Thyroid gland (tissue), 4 donors: ENCODE measurements at regions not wholly inside any gene's neighbourhood (a gene's known extent, or its start where the extent isn't known, plus 50 kb on each side); places are given as distances from the start of the nearest gene placed in this dataset.

Source experiments
- DNase-seq, 2 donors: peaks; one replicate each; pipeline ENCODE4 v3.0.0-alpha.2; 2019
- H3K27ac ChIP-seq, 3 donors: fragments of 200-600 bp; sonication (generic); 1 replicate in 2 of 3; 2 replicates in 1 of 3; pipeline ENCODE4 v1.5.1; 2016 to 2019; ENCODE audit warnings: mild to moderate bottlenecking in 1 of 3, moderate library complexity in 1 of 3
- H3K27me3 ChIP-seq: fragments of 200-600 bp; sonication (generic); one replicate; pipeline ENCODE4 v1.5.1; 2019
- H3K36me3 ChIP-seq, 2 donors: fragments of 200-600 bp; sonication (generic); one replicate each; pipeline ENCODE4 v1.5.1; 2016 to 2019
- H3K4me1 ChIP-seq, 2 donors: fragments of 200-600 bp; sonication (generic); one replicate each; pipeline ENCODE4 v1.5.1; 2017 to 2019
- H3K4me3 ChIP-seq, 3 donors: fragments of 200-600 bp; sonication (generic); replicated peaks in 1 of 3; 1 replicate in 2 of 3; 2 replicates in 1 of 3; pipeline ENCODE4 v1.5.1; 2016; ENCODE audit warnings: mild to moderate bottlenecking in 1 of 3
- H3K9me3 ChIP-seq: fragments of 200-600 bp; sonication (generic); one replicate; pipeline ENCODE4 v1.5.1; 2017
- POLR2A ChIP-seq, 2 donors: fragments of 450-650 bp; IDR thresholded peaks; one replicate each; pipeline ENCODE4 v1.6.1; 2017; ENCODE audit warnings: antibody characterized with exemption in 2 of 2, mild to moderate bottlenecking in 2 of 2, moderate library complexity in 1 of 2
- WGBS, 2 donors: methylation state at CpG; one replicate each; pipeline ENCODE4 v1.1.5; 2017; 5-methylcytosine and 5-hydroxymethylcytosine counted together
- intact Hi-C: fragments of 100-400 bp; cut with DNase I; formaldehyde crosslinking; loops from one replicate; pipeline ENCODE4 v1.15.1; 2023
- TF ChIP-seq, protein P1 (sequence below), 6 experiments: fragments of 200-600 bp in 3 of 6; fragments of 450-650 bp in 3 of 6; sonication (generic) in 3 of 6; IDR thresholded peaks; one replicate each; pipeline ENCODE4 v1.5.1; 2016 to 2019; ENCODE audit warnings: antibody characterized with exemption in 6 of 6, mild to moderate bottlenecking in 2 of 6, inconsistent platforms in 1 of 6, moderate library complexity in 1 of 6

DNA sequence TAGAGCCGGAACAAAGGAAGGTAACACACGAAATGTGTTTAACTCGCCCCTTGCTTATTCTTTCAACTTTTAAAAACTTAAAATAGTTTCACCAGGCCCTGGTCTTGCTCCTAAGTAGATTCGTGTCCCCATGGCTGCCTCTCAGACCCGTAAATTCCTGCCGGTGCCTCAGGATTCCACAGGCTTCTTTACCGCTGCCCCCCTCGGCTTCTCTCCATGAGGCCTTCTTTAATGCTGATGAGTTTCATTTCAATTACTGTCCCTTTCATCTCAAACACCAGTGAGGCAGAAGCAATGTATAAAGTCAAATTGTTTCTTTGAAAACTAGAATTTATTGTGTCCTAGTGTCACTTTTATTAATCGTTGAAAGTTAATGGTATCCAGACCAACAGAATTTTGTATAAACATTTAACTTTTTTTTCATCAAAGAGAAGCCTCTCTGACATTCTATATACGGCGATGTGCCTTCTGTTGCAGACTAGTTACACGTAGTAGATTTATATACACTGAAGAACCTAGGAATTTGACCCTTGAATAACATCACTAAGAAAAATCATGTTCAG is 225.2 kb downstream of the C7orf25 start:
- intact Hi-C loops: no loop called here
- H3K4me1 ChIP-seq: no peaks in the 10 kb centered on the region
- no peak overlapping the region for H3K4me3 ChIP-seq
- WGBS, 2 donors: 76 to 77% methylated on average over 12 of the region's 12 CpGs
- no peak for DNase-seq
- TF ChIP-seq, protein P1, sequence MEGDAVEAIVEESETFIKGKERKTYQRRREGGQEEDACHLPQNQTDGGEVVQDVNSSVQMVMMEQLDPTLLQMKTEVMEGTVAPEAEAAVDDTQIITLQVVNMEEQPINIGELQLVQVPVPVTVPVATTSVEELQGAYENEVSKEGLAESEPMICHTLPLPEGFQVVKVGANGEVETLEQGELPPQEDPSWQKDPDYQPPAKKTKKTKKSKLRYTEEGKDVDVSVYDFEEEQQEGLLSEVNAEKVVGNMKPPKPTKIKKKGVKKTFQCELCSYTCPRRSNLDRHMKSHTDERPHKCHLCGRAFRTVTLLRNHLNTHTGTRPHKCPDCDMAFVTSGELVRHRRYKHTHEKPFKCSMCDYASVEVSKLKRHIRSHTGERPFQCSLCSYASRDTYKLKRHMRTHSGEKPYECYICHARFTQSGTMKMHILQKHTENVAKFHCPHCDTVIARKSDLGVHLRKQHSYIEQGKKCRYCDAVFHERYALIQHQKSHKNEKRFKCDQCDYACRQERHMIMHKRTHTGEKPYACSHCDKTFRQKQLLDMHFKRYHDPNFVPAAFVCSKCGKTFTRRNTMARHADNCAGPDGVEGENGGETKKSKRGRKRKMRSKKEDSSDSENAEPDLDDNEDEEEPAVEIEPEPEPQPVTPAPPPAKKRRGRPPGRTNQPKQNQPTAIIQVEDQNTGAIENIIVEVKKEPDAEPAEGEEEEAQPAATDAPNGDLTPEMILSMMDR (IDR thresholded peaks at IDR 0.05): no peak
- no peak for TF ChIP-seq POLR2A (IDR thresholded peaks at IDR 0.05)
- no peaks in the 10 kb centered on the region for H3K9me3 ChIP-seq
- no peak overlapping the region for H3K27ac ChIP-seq
- no peaks in the 10 kb centered on the region for H3K27me3 ChIP-seq
- H3K36me3 ChIP-seq: no peaks in the 10 kb centered on the region

DNA sequence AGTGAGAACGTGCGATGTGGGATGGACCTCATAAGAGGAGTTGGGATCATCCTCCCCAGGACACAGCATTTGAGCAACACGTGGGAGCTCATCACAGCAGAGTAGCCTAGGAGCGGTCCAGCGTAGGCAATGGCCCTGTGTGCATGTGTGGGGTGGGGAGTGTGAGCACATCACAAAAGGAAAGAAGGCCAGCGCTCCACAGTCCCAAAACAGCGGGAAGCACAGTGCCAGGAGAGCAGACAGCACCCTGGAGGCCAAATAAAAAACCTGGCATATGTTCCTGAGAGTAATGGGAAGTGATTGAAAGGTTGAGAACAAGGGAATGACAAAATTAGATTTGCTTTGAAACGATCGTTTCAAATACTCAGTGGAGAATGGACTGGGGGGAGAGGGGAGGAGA is 226.0 kb downstream of the C7orf25 start:
- 74 to 79% methylated on average over 9 of the region's 9 CpGs for WGBS, 2 donors
- intact Hi-C loops: no loop called here
- no peak for TF ChIP-seq POLR2A (IDR thresholded peaks at IDR 0.05)
- TF ChIP-seq, protein P1 (IDR thresholded peaks at IDR 0.05): no peak

DNA sequence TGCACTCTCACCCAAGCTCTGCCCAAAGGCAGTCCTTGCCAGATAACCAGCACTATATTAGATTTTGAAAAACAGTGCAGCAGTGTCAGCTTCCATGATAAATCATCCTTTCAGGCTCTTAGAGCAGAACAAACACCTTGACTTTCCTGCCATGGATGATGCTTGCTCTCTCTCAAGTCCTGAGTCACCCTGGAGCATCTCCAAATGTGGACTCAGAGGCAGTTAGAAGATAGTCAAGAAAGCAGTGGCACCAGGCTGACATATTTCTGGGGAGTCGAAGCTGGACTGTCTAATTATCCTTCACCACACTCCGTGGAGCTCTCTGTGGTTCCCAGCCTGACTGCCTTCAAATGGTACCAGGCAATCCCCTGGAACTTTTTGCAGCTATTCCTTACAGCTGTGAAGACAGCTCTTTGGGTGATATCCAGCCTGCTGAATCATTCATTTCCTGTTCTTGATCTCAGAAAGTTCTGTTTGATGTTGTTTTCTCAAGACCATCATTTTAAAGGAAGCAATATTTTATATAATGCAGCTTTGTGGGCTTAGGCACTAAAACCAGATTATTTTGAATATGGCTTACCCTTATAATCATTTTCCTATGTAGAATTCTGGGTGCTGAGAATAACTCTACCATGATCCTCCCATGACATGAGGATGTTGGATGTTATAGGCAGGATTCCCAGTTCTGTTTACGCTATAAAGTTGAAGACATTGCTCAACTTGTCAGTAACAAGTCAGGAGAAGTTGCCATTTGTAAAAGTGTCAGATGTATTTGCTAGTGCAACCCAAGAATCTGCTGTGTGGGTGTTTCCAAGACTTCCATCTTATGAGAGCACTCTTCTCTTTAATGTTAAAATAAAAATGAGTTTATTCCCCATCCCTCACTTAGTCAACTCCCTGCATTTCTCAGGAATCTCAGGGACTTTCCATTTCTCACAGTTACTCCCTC is 233.8 kb downstream of the C7orf25 start:
- no peak overlapping the region for H3K27ac ChIP-seq
- no peak for TF ChIP-seq POLR2A (IDR thresholded peaks at IDR 0.05)
- TF ChIP-seq, protein P1 (IDR thresholded peaks at IDR 0.05): no peak
- no peaks in the 10 kb centered on the region for H3K27me3 ChIP-seq
- H3K4me1 ChIP-seq: no peaks in the 10 kb centered on the region
- intact Hi-C loops: no loop called here
- DNase-seq: no peak
- no peaks in the 10 kb centered on the region for H3K9me3 ChIP-seq
- no peak overlapping the region for H3K4me3 ChIP-seq
- H3K36me3 ChIP-seq: no peaks in the 10 kb centered on the region
- WGBS, 2 donors: 64 to 66% methylated on average over 3 of the region's 3 CpGs

More for the DNA sequence above, 226.0 kb downstream of the C7orf25 start:
- no peaks in the 10 kb centered on the region for H3K27me3 ChIP-seq
- H3K36me3 ChIP-seq: no peaks in the 10 kb centered on the region
- H3K4me3 ChIP-seq: no peak overlapping the region
- no peak for DNase-seq
- no peaks in the 10 kb centered on the region for H3K4me1 ChIP-seq
- H3K27ac ChIP-seq: no peak overlapping the region
- no peaks in the 10 kb centered on the region for H3K9me3 ChIP-seq

DNA sequence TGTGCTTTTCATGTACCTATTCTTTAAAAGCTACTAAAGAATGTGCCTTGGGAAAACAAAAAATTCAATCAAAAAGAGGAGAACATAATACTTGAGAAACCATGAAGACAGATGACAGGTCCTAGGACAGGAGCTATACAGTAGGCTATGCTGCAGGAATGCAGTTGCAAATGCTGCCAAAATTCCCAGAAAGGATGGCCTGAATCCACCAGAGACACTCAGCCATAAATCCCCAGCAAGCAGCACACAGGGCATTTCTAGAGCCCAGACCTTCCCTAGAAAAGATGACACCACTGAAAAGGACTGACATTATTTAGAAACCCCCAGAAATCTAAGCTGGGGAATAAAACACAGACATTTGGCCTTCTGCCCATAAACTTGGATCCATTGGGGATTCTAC is 237.3 kb downstream of the C7orf25 start:
- Histone ChIP-seq H3K4me3 (no peak overlapping the region), H3K27ac (no peak overlapping the region), H3K27me3 (no peaks in the 10 kb centered on the region), H3K36me3 (no peaks in the 10 kb centered on the region), H3K9me3 (no peaks in the 10 kb centered on the region), H3K4me1 (no peaks in the 10 kb centered on the region)
- TF ChIP-seq POLR2A (IDR thresholded peaks at IDR 0.05): no peak
- TF ChIP-seq, protein P1 (IDR thresholded peaks at IDR 0.05): no peak
- no peak for DNase-seq
- intact Hi-C loops: no loop called here

DNA sequence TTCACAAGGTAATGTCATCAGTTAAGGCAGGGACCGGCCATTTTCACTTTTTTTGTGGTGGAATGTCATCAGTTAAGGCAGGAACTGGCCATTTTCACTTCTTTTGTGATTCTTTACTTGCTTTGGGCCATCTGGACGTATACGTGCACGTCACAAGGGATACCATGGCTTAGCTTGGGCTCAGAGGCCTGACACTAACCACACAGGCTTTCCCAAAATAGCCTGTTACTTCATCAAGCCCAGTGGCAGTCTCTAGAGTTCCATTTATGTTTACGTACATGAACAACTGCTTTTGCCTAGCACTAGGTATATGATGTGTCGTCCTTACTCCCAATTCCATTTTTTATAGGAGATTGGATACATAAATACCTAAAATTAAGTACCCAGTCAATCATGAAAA is 237.9 kb downstream of the C7orf25 start:
- TF ChIP-seq POLR2A (IDR thresholded peaks at IDR 0.05): no peak
- TF ChIP-seq, protein P1 (IDR thresholded peaks at IDR 0.05): no peak
- no peak overlapping the region for H3K27ac ChIP-seq
- no peaks in the 10 kb centered on the region for H3K27me3 ChIP-seq
- no peaks in the 10 kb centered on the region for H3K9me3 ChIP-seq
- H3K4me3 ChIP-seq: no peak overlapping the region
- 89 to 93% methylated on average over 6 of the region's 6 CpGs for WGBS, 2 donors
- H3K4me1 ChIP-seq: no peaks in the 10 kb centered on the region
- intact Hi-C loops: no loop called here
- no peaks in the 10 kb centered on the region for H3K36me3 ChIP-seq
- no peak for DNase-seq
